Endodermal cell (in vitro differentiated cells): ENCODE measurements at regions not wholly inside any gene's neighbourhood (a gene's known extent, or its start where the extent isn't known, plus 50 kb on each side); places are given as distances from the start of the nearest gene placed in this dataset.

Experiments used
- DNase-seq: peaks from one replicate; pipeline ENCODE4 v3.0.0-alpha.2; 2017
- H3K27ac ChIP-seq: 2 replicates; pipeline ENCODE4 v1.5.1; 2013; ENCODE audit warnings: mild to moderate bottlenecking, low read depth, low read length, moderate library complexity
- H3K27me3 ChIP-seq: 2 replicates; pipeline ENCODE4 v1.6.1; 2013; ENCODE audit warnings: mild to moderate bottlenecking, low read length, moderate library complexity; ENCODE audit not compliant: insufficient read depth, control insufficient read depth, poor library complexity, severe bottlenecking
- H3K36me3 ChIP-seq: 2 replicates; pipeline ENCODE4 v1.7.0; 2013; ENCODE audit warnings: mild to moderate bottlenecking, low read length, moderate library complexity; ENCODE audit not compliant: control insufficient read depth, insufficient read depth
- H3K4me1 ChIP-seq: one replicate; pipeline ENCODE4 v1.7.0; 2013; ENCODE audit warnings: low read length; ENCODE audit not compliant: control insufficient read depth, insufficient read depth
- H3K4me3 ChIP-seq: 2 replicates; pipeline ENCODE4 v1.5.1; 2013; ENCODE audit warnings: mild to moderate bottlenecking, low read length, moderate library complexity
- H3K9ac ChIP-seq: 2 replicates; pipeline ENCODE4 v1.6.1; 2013; ENCODE audit warnings: mild to moderate bottlenecking, low read length, moderate library complexity; ENCODE audit not compliant: poor library complexity, severe bottlenecking; ENCODE audit errors: extremely low read depth
- H3K9me3 ChIP-seq: 2 replicates; pipeline ENCODE4 v1.6.1; 2013; ENCODE audit warnings: mild to moderate bottlenecking, low read length, moderate library complexity; ENCODE audit not compliant: control insufficient read depth
- H3K27ac Mint-ChIP-seq: 2 replicates; pipeline ENCODE4 v1.8.0; 2020; ENCODE audit warnings: mixed read lengths
- H3K27me3 Mint-ChIP-seq: 2 replicates; pipeline ENCODE4 v1.8.0; 2021; ENCODE audit warnings: mild to moderate bottlenecking, mixed read lengths; ENCODE audit not compliant: insufficient read depth
- H3K36me3 Mint-ChIP-seq: 2 replicates; pipeline ENCODE4 v1.8.0; 2020; ENCODE audit warnings: low read depth, mixed read lengths
- H3K4me1 Mint-ChIP-seq: 2 replicates; pipeline ENCODE4 v1.8.0; 2020; ENCODE audit warnings: mixed read lengths
- H3K4me3 Mint-ChIP-seq: 2 replicates; pipeline ENCODE4 v1.8.0; 2020; ENCODE audit warnings: mild to moderate bottlenecking, moderate library complexity, mixed read lengths
- H3K9me3 Mint-ChIP-seq: 2 replicates; pipeline ENCODE4 v1.8.0; 2020; ENCODE audit warnings: mild to moderate bottlenecking, mixed read lengths
- CTCF ChIP-seq: fragments of 200-600 bp; sonication (generic); conservative IDR thresholded peaks from 2 replicates; pipeline ENCODE4 v1.5.0; 2021; ENCODE audit warnings: antibody characterized with exemption, mild to moderate bottlenecking
- WGBS, 2 experiments: methylation state at CpG; one replicate each; pipeline versions ENCODE4 v1.1.5 to v1.1.7; 2013; ENCODE audit warnings: missing lambda C conversion rate in 2 of 2, mixed read lengths in 1 of 2; ENCODE audit not compliant: insufficient coverage in 1 of 2, insufficient read length in 1 of 2; 5-methylcytosine and 5-hydroxymethylcytosine counted together

GRCh38 chr10:130914367-130914766 is 397.2 kb downstream of the TCERG1L start:
- Mint-ChIP-seq H3K4me1 (no peaks in the 10 kb centered on the region), H3K9me3 (peaks cover 16% of the 10 kb centered on the region), H3K4me3 (no peak overlapping the region), H3K27me3 (peaks cover 9% of the 10 kb centered on the region), H3K36me3 (peaks cover 2% of the 10 kb centered on the region), H3K27ac (no peak overlapping the region)
- Histone ChIP-seq H3K36me3 (no peaks in the 10 kb centered on the region), H3K27me3 (no peaks in the 10 kb centered on the region), H3K4me1 (no peaks in the 10 kb centered on the region), H3K4me3 (no peak overlapping the region), H3K9me3 (no peaks in the 10 kb centered on the region), H3K27ac (no peak overlapping the region), H3K9ac (no peak overlapping the region)
- peak; percentile 3 for DNase-seq
- 85 to 88% methylated on average over 4 of the region's 4 CpGs for WGBS, 2 experiments
- no peak for TF ChIP-seq CTCF

DNA sequence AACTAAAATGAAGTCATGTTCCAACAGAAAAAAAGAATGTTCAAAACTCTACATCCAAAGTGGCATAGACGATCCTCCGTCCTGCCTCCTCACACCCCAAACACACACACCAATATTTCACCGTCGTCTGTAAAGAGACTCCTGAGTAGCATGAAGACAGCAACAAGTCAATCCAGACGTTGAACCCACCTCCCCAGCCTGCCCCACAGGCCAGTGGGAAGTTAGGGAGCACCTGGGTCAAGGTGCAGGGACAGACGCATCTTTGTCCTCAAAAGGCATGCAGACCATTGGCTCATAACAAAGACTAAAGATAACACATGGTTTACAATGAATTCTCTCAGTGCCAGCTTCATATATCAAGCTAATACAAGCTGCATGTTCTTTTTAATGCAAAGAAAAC is 396.5 kb downstream of the TCERG1L start:
- 76 to 83% methylated on average over 4 to 6 of the region's 6 CpGs for WGBS, 2 experiments
- H3K36me3 Mint-ChIP-seq, result peaks cover 2% of the 10 kb centered on the region
- Histone ChIP-seq H3K4me1 (no peaks in the 10 kb centered on the region), H3K9me3 (no peaks in the 10 kb centered on the region), H3K27ac (no peak overlapping the region), H3K27me3 (no peaks in the 10 kb centered on the region), H3K4me3 (no peak overlapping the region), H3K9ac (no peak overlapping the region), H3K36me3 (no peaks in the 10 kb centered on the region)
- H3K9me3 Mint-ChIP-seq, result peaks cover 16% of the 10 kb centered on the region
- no peak overlapping the region for H3K4me3 Mint-ChIP-seq
- DNase-seq, result peak; percentile 10
- no peaks in the 10 kb centered on the region for H3K4me1 Mint-ChIP-seq
- H3K27ac Mint-ChIP-seq, result no peak overlapping the region
- no peak for TF ChIP-seq CTCF
- peaks cover 9% of the 10 kb centered on the region for H3K27me3 Mint-ChIP-seq

DNA sequence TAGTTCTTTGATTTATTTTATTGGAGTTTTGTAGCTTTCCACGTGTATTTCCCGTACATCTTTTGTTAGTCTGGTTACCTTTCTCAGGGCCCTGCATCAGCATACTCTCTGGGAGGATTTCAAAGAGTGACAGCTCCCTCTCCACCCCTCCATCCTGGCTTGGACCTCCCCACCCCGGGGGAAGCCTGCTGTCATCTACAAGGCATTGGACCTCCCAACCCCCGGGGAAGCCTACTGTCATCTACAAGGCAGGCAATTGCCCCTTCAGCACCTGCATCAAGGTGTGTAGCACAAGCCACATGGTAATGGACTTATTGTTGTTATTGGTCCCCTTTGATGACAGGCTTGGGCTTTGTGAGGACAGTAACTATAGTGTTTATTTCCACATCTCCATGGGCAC is 390.1 kb downstream of the TCERG1L start:
- H3K27me3 Mint-ChIP-seq, result peaks cover 5% of the 10 kb centered on the region
- WGBS, 2 experiments, result 72 to 75% methylated on average over 3 to 4 of the region's 4 CpGs
- TF ChIP-seq CTCF, result no peak

More for the DNA sequence above, 390.1 kb downstream of the TCERG1L start:
- peak; percentile 22 for DNase-seq
- H3K27ac ChIP-seq, result no peak overlapping the region
- no peaks in the 10 kb centered on the region for H3K36me3 ChIP-seq
- no peaks in the 10 kb centered on the region for H3K9me3 ChIP-seq
- Mint-ChIP-seq H3K4me1 (no peaks in the 10 kb centered on the region), H3K4me3 (no peak overlapping the region), H3K27ac (no peak overlapping the region), H3K36me3 (no peaks in the 10 kb centered on the region), H3K9me3 (peaks cover 3% of the 10 kb centered on the region)
- H3K4me3 ChIP-seq, result no peak overlapping the region
- H3K27me3 ChIP-seq, result no peaks in the 10 kb centered on the region
- no peak overlapping the region for H3K9ac ChIP-seq
- H3K4me1 ChIP-seq, result no peaks in the 10 kb centered on the region
